ENCODE measurements at regions not wholly inside any gene's neighbourhood (a gene's known extent, or its start where the extent isn't known, plus 50 kb on each side); places are given as distances from the start of the nearest gene placed in this dataset.
"Not testable (repeated sequence)": the region's sequence is repeated elsewhere in the genome, so short reads cannot be mapped to it uniquely, and the experiment has no call there.

- Histone ChIP-seq H3K36me3 (ENCODE audit: low read depth) (no peaks in the 10 kb centered on the region), H3K9me2 (ENCODE audit: insufficient read depth) (no peaks in the 10 kb centered on the region), H3K4me3 (no peak overlapping the region), H3K4me1 (ENCODE audit: insufficient read depth) (no peaks in the 10 kb centered on the region), H3K4me2 (ENCODE audit: unreplicated experiment) (no peak overlapping the region), H4K20me1 (ENCODE audit: insufficient read depth) (no peaks in the 10 kb centered on the region), H3K79me2 (ENCODE audit: insufficient read depth) (no peaks in the 10 kb centered on the region), H3F3A (ENCODE audit: insufficient read depth) (no peaks in the 10 kb centered on the region), H2AFZ (no peak overlapping the region), H3K27me3 (replicated peaks; ENCODE audit: insufficient read depth) (no peaks in the 10 kb centered on the region), H3K27ac (no peak overlapping the region), H3K9ac (no peak overlapping the region), H3K9me3 (ENCODE audit: low read depth) (no peaks in the 10 kb centered on the region)
- TF ChIP-seq EZH2phosphoT487 (IDR thresholded peaks at IDR 0.05; ENCODE audit: insufficient read depth, low read depth) (no peak), EZH2 (IDR thresholded peaks at IDR 0.05; ENCODE audit: insufficient read depth, poor library complexity, severe bottlenecking) (no peak)
- in situ Hi-C loops (cut with MboI): no loop called here
- DNase-seq: peak; percentile 7
- WGBS, 2 experiments (ENCODE audit: low coverage in 1 of 2, low lambda C conversion rate in 2 of 2, missing lambda C conversion rate in 2 of 2): 30 to 39% methylated on average over 9 of the region's 9 CpGs
These were observed 1648.0 kb downstream of the STIM2 start for GRCh38 chr4:28508636-28509035.

- H2AFZ ChIP-seq; H3K27me3 ChIP-seq (replicated peaks; ENCODE audit: insufficient read depth); DNase-seq; H3K27ac ChIP-seq; H3K36me3 ChIP-seq (ENCODE audit: low read depth); H3K9ac ChIP-seq; H3K4me3 ChIP-seq; in situ Hi-C loops (cut with MboI); H3K9me2 ChIP-seq (ENCODE audit: insufficient read depth); H3K79me2 ChIP-seq (ENCODE audit: insufficient read depth); H3K9me3 ChIP-seq (ENCODE audit: low read depth); H3K4me2 ChIP-seq (ENCODE audit: unreplicated experiment); H4K20me1 ChIP-seq (ENCODE audit: insufficient read depth): not testable (repeated sequence)
- Histone ChIP-seq H3F3A (ENCODE audit: insufficient read depth) (peaks cover 13% of the 10 kb centered on the region; the same call in 1 of the 2 replicates), H3K4me1 (ENCODE audit: insufficient read depth) (peaks cover 15% of the 10 kb centered on the region)
- 62 to 82% methylated on average over 3 to 18 of the region's 30 CpGs for WGBS, 2 experiments (ENCODE audit: low coverage in 1 of 2, low lambda C conversion rate in 2 of 2, missing lambda C conversion rate in 2 of 2)
These were observed 1654.1 kb downstream of the STIM2 start for GRCh38 chr4:28514766-28515165.

GRCh38 chr4:28518561-28519165 lies 1658.0 kb downstream of the STIM2 start:
- no peaks in the 10 kb centered on the region for H3K27me3 ChIP-seq (replicated peaks; ENCODE audit: insufficient read depth)
- no peak overlapping the region for H3K4me2 ChIP-seq (ENCODE audit: unreplicated experiment)
- peak; percentile 58 for DNase-seq
- no peaks in the 10 kb centered on the region for H4K20me1 ChIP-seq (ENCODE audit: insufficient read depth)
- TF ChIP-seq EZH2phosphoT487 (IDR thresholded peaks at IDR 0.05; ENCODE audit: insufficient read depth, low read depth): no peak
- 0 to 4% methylated on average over 1 of the region's 1 CpG for WGBS, 2 experiments (ENCODE audit: low coverage in 1 of 2, low lambda C conversion rate in 2 of 2, missing lambda C conversion rate in 2 of 2)
- no peaks in the 10 kb centered on the region for H3K79me2 ChIP-seq (ENCODE audit: insufficient read depth)
- H3F3A ChIP-seq (ENCODE audit: insufficient read depth): peaks cover 13% of the 10 kb centered on the region; the same call in 1 of the 2 replicates
- peaks cover 15% of the 10 kb centered on the region for H3K4me1 ChIP-seq (ENCODE audit: insufficient read depth)
- H2AFZ ChIP-seq: peak overlapping the region; percentile 24; the same call in 1 of the 2 replicates
- H3K27ac ChIP-seq: peak overlapping the region; percentile 45
- H3K36me3 ChIP-seq (ENCODE audit: low read depth): no peaks in the 10 kb centered on the region
- H3K4me3 ChIP-seq: no peak overlapping the region
- no peaks in the 10 kb centered on the region for H3K9me2 ChIP-seq (ENCODE audit: insufficient read depth)
- H3K9me3 ChIP-seq (ENCODE audit: low read depth): no peaks in the 10 kb centered on the region
- H3K9ac ChIP-seq: no peak overlapping the region
- in situ Hi-C loops (cut with MboI): no loop called here

GRCh38 chr4:28523681-28524190 lies 1663.1 kb downstream of the STIM2 start:
- Histone ChIP-seq H3F3A (ENCODE audit: insufficient read depth) (0 out of 2 replicates have a peak, but pooled peaks cover 7% of the 10 kb centered on the region), H3K9me3 (ENCODE audit: low read depth) (no peaks in the 10 kb centered on the region), H3K9me2 (ENCODE audit: insufficient read depth) (no peaks in the 10 kb centered on the region; the same call in 1 of the 2 replicates), H3K4me1 (ENCODE audit: insufficient read depth) (peaks cover 7% of the 10 kb centered on the region), H2AFZ (no peak overlapping the region), H3K27me3 (replicated peaks; ENCODE audit: insufficient read depth) (no peaks in the 10 kb centered on the region), H3K4me3 (no peak overlapping the region), H3K79me2 (ENCODE audit: insufficient read depth) (no peaks in the 10 kb centered on the region), H3K4me2 (ENCODE audit: unreplicated experiment) (no peak overlapping the region), H4K20me1 (ENCODE audit: insufficient read depth) (no peaks in the 10 kb centered on the region), H3K9ac (no peak overlapping the region), H3K27ac (no peak overlapping the region), H3K36me3 (ENCODE audit: low read depth) (no peaks in the 10 kb centered on the region)
- in situ Hi-C loops (cut with MboI): no loop called here
- TF ChIP-seq EZH2 (IDR thresholded peaks at IDR 0.05; ENCODE audit: insufficient read depth, poor library complexity, severe bottlenecking): no peak
- no peak for TF ChIP-seq EZH2phosphoT487 (IDR thresholded peaks at IDR 0.05; ENCODE audit: insufficient read depth, low read depth)
- 24 to 26% methylated on average over 3 of the region's 3 CpGs for WGBS, 2 experiments (ENCODE audit: low coverage in 1 of 2, low lambda C conversion rate in 2 of 2, missing lambda C conversion rate in 2 of 2)
- no peak for DNase-seq

GRCh38 chr4:28536124-28536523 lies 1675.5 kb downstream of the STIM2 start:
- no peak overlapping the region for H3K27ac ChIP-seq
- TF ChIP-seq EZH2phosphoT487 (IDR thresholded peaks at IDR 0.05; ENCODE audit: insufficient read depth, low read depth) (no peak), EZH2 (IDR thresholded peaks at IDR 0.05; ENCODE audit: insufficient read depth, poor library complexity, severe bottlenecking) (no peak)
- H3K9me3 ChIP-seq (ENCODE audit: low read depth): no peaks in the 10 kb centered on the region
- in situ Hi-C loops (cut with MboI): no loop called here
- no peaks in the 10 kb centered on the region; the same call in 1 of the 2 replicates for H3K9me2 ChIP-seq (ENCODE audit: insufficient read depth)
- H3K4me2 ChIP-seq (ENCODE audit: unreplicated experiment): no peak overlapping the region
- no peak overlapping the region for H2AFZ ChIP-seq
- no peaks in the 10 kb centered on the region for H3K36me3 ChIP-seq (ENCODE audit: low read depth)
- no peaks in the 10 kb centered on the region for H3K27me3 ChIP-seq (replicated peaks; ENCODE audit: insufficient read depth)
- no peaks in the 10 kb centered on the region for H3K4me1 ChIP-seq (ENCODE audit: insufficient read depth)
- no peaks in the 10 kb centered on the region for H4K20me1 ChIP-seq (ENCODE audit: insufficient read depth)
- no peak for DNase-seq
- H3F3A ChIP-seq (ENCODE audit: insufficient read depth): no peaks in the 10 kb centered on the region
- 25 to 37% methylated on average over 2 of the region's 2 CpGs for WGBS, 2 experiments (ENCODE audit: low coverage in 1 of 2, low lambda C conversion rate in 2 of 2, missing lambda C conversion rate in 2 of 2)
- no peaks in the 10 kb centered on the region for H3K79me2 ChIP-seq (ENCODE audit: insufficient read depth)
- H3K4me3 ChIP-seq: no peak overlapping the region
- no peak overlapping the region for H3K9ac ChIP-seq
